ENCODE measurements at regions not wholly inside any gene's neighbourhood (a gene's known extent, or its start where the extent isn't known, plus 50 kb on each side); places are given as distances from the start of the nearest gene placed in this dataset.

DNA sequence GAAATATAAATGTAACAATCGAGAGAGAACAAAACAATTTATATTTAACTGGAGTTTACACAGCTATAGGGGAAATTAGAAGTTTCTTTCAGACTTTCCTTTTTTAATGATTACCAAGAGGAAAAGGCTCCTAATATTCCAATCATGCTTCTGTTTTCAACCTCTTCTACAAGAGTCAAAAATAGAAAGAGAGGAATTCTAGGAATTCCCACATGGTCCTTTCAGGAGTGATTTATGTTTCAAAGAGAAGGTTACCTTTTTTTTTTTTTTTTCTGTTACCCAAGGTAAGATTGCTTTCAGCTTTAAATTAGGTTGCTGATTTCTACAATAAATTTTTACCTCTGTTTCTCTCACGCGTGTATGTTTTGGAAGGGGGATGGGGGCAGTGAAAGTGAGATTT lies 355.3 kb upstream of the DCBLD2 start:
- no peaks in the 10 kb centered on the region for H3K4me1 ChIP-seq
- no peaks in the 10 kb centered on the region for H3K27me3 ChIP-seq (replicated peaks; ENCODE audit: control insufficient read depth, insufficient read depth, low read length)
- CTCF ChIA-PET: no interaction called here
- Mint-ChIP-seq H3K27ac (ENCODE audit: unreplicated experiment) (no peak overlapping the region), H3K4me3 (ENCODE audit: unreplicated experiment) (no peak overlapping the region), H3K9me3 (ENCODE audit: unreplicated experiment) (peaks cover 8% of the 10 kb centered on the region), H3K27me3 (ENCODE audit: insufficient read depth, unreplicated experiment) (no peaks in the 10 kb centered on the region), H3K4me1 (ENCODE audit: low read depth, unreplicated experiment) (no peaks in the 10 kb centered on the region), H3K36me3 (ENCODE audit: insufficient read depth, unreplicated experiment) (no peaks in the 10 kb centered on the region)
- intact Hi-C loops (cut with micrococcal nuclease; ENCODE audit: unreplicated experiment): no loop called here
- BruUV-seq (replicated peaks): no TSS peak
- no peaks in the 10 kb centered on the region for H3K36me3 ChIP-seq (ENCODE audit: control insufficient read depth, insufficient read depth, low read length)
- no peak overlapping the region for H3K4me3 ChIP-seq (ENCODE audit: low read depth, low read length)
- no peak for DNase-seq
- no peaks in the 10 kb centered on the region for H3K9me3 ChIP-seq
- TF ChIP-seq, protein P1, sequence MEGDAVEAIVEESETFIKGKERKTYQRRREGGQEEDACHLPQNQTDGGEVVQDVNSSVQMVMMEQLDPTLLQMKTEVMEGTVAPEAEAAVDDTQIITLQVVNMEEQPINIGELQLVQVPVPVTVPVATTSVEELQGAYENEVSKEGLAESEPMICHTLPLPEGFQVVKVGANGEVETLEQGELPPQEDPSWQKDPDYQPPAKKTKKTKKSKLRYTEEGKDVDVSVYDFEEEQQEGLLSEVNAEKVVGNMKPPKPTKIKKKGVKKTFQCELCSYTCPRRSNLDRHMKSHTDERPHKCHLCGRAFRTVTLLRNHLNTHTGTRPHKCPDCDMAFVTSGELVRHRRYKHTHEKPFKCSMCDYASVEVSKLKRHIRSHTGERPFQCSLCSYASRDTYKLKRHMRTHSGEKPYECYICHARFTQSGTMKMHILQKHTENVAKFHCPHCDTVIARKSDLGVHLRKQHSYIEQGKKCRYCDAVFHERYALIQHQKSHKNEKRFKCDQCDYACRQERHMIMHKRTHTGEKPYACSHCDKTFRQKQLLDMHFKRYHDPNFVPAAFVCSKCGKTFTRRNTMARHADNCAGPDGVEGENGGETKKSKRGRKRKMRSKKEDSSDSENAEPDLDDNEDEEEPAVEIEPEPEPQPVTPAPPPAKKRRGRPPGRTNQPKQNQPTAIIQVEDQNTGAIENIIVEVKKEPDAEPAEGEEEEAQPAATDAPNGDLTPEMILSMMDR (IDR thresholded peaks at IDR 0.05; ENCODE audit: insufficient read depth in 1 of 2, low read depth in 1 of 2, low read length in 1 of 2, severe bottlenecking in 1 of 2, unreplicated experiment in 1 of 2): no peak
- POLR2A ChIA-PET: no interaction called here

DNA sequence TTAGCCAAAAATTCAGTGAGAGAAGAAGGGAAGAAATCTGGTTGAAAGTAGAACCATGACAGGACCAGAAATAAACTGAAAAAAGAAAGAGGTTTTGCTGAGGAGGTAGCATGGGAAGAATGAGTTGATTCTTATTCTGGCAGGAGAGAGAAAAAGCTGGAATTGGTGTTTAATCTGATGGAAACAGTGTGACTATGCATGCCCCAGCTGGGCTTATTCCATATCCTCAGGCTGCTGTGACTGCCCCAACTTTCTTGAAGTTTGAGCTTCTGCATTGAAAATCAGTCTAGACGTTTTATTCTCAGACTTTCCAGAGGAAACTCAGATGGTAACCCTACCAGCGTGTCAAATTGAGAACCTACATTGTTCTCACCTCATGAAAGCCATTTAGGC lies 352.5 kb upstream of the DCBLD2 start:
- TF ChIP-seq, protein P1 (IDR thresholded peaks at IDR 0.05; ENCODE audit: insufficient read depth in 1 of 2, low read depth in 1 of 2, low read length in 1 of 2, severe bottlenecking in 1 of 2, unreplicated experiment in 1 of 2): no peak
- Histone ChIP-seq H3K9me3 (no peaks in the 10 kb centered on the region), H3K4me1 (no peaks in the 10 kb centered on the region), H3K27me3 (replicated peaks; ENCODE audit: control insufficient read depth, insufficient read depth, low read length) (no peaks in the 10 kb centered on the region), H3K4me3 (ENCODE audit: low read depth, low read length) (no peak overlapping the region), H3K36me3 (ENCODE audit: control insufficient read depth, insufficient read depth, low read length) (no peaks in the 10 kb centered on the region)
- BruUV-seq (replicated peaks): no TSS peak
- Mint-ChIP-seq H3K27me3 (ENCODE audit: insufficient read depth, unreplicated experiment) (no peaks in the 10 kb centered on the region), H3K9me3 (ENCODE audit: unreplicated experiment) (peaks cover 8% of the 10 kb centered on the region), H3K4me3 (ENCODE audit: unreplicated experiment) (no peak overlapping the region), H3K27ac (ENCODE audit: unreplicated experiment) (no peak overlapping the region), H3K4me1 (ENCODE audit: low read depth, unreplicated experiment) (no peaks in the 10 kb centered on the region), H3K36me3 (ENCODE audit: insufficient read depth, unreplicated experiment) (no peaks in the 10 kb centered on the region)
- intact Hi-C loops (cut with micrococcal nuclease; ENCODE audit: unreplicated experiment): no loop called here
- POLR2A ChIA-PET: no interaction called here
- CTCF ChIA-PET: no interaction called here
- no peak for DNase-seq

DNA sequence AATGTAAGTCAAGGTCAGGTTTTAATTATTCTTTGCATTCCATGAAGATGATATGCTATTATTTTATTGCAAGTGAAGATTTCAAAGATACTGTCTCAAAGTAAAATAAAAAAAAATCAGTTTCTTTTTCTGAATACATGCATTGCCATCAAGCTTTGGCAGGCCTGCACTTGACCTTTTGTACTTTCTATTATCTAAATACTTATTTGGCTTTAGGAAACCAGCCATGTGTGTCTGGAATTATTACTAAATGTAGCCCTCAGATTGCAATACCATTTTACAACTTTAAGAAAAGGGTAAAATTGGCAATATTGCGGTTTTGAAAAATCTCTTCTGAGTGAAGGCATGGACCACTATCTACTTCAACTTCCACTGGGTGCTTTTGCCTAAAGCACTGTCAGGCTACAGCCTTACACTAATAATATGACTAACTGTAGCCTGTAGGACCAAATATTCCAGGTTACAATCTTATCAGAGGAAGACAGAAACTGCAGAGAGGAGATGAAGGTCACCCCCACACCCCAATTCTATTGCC lies 349.4 kb upstream of the DCBLD2 start:
- intact Hi-C loops (cut with micrococcal nuclease; ENCODE audit: unreplicated experiment): no loop called here
- Mint-ChIP-seq H3K4me1 (ENCODE audit: low read depth, unreplicated experiment) (no peaks in the 10 kb centered on the region), H3K36me3 (ENCODE audit: insufficient read depth, unreplicated experiment) (no peaks in the 10 kb centered on the region), H3K4me3 (ENCODE audit: unreplicated experiment) (no peak overlapping the region), H3K9me3 (ENCODE audit: unreplicated experiment) (no peaks in the 10 kb centered on the region), H3K27me3 (ENCODE audit: insufficient read depth, unreplicated experiment) (no peaks in the 10 kb centered on the region), H3K27ac (ENCODE audit: unreplicated experiment) (no peak overlapping the region)
- Histone ChIP-seq H3K4me1 (no peaks in the 10 kb centered on the region), H3K27me3 (replicated peaks; ENCODE audit: control insufficient read depth, insufficient read depth, low read length) (no peaks in the 10 kb centered on the region), H3K36me3 (ENCODE audit: control insufficient read depth, insufficient read depth, low read length) (no peaks in the 10 kb centered on the region), H3K9me3 (no peaks in the 10 kb centered on the region), H3K4me3 (ENCODE audit: low read depth, low read length) (no peak overlapping the region)
- TF ChIP-seq, protein P1 (IDR thresholded peaks at IDR 0.05; ENCODE audit: insufficient read depth in 1 of 2, low read depth in 1 of 2, low read length in 1 of 2, severe bottlenecking in 1 of 2, unreplicated experiment in 1 of 2): no peak
- DNase-seq: no peak
- POLR2A ChIA-PET: no interaction called here
- CTCF ChIA-PET: no interaction called here
- BruUV-seq (replicated peaks): no TSS peak

Measured in Caco-2 (cell line).